Spleen (tissue), 7 donors: ENCODE measurements at regions not wholly inside any gene's neighbourhood (a gene's known extent, or its start where the extent isn't known, plus 50 kb on each side); places are given as distances from the start of the nearest gene placed in this dataset.

ENCODE experiments used
- CTCF ChIP-seq, 11 experiments: fragments of 200-600 bp in 7 of 11; fragments of 450-650 bp in 4 of 11; sonication (generic) in 4 of 11; IDR thresholded peaks in 8 of 11; conservative IDR thresholded peaks in 3 of 11; 1 replicate in 7 of 11; 2 replicates in 4 of 11; pipeline versions ENCODE4 v1.4.0 to v1.8.0; 2016 to 2021; ENCODE audit warnings: antibody characterized with exemption in 11 of 11, inconsistent platforms in 4 of 11, mild to moderate bottlenecking in 1 of 11
- POLR2A ChIP-seq, 3 donors: fragments of 450-650 bp; IDR thresholded peaks; one replicate each; pipeline ENCODE4 v1.5.1; 2017; ENCODE audit warnings: antibody characterized with exemption in 3 of 3, mild to moderate bottlenecking in 1 of 3
- POLR2AphosphoS5 ChIP-seq, 3 donors: sonication (generic); formaldehyde crosslinking; IDR thresholded peaks; one replicate each; pipeline ENCODE4 v1.5.1; 2017; ENCODE audit warnings: antibody characterized with exemption in 3 of 3
- donor health status: DM: no; HTN: no; CAD: no; lungs with moderate emphysema.
- donor health status: DM: no; HTN: no; CAD: no.
- donor health status: DM: no; HTN: no; CAD: no.

GRCh38 chr2:198253995-198254394 lies 449.6 kb downstream of the PLCL1 start:
- TF ChIP-seq CTCF (IDR thresholded peaks at IDR 0.05 in 8 of 11, conservative IDR thresholded peaks at IDR 0.05 in 3 of 11) = no peak
- no peak for TF ChIP-seq POLR2AphosphoS5 (IDR thresholded peaks at IDR 0.05)
- no peak for TF ChIP-seq POLR2A (IDR thresholded peaks at IDR 0.05)
